DLD1 (cell line): ENCODE measurements at regions not wholly inside any gene's neighbourhood (a gene's known extent, or its start where the extent isn't known, plus 50 kb on each side); places are given as distances from the start of the nearest gene placed in this dataset.

Experiments
- in situ Hi-C: cut with HindIII; loops from 2 replicates; pipeline ENCODE4 v1.10.0; 2017; ENCODE audit warnings: low sequenced_read_pairs

- in situ Hi-C loops, result no loop called here
Measured at GRCh38 chr5:136811551-136811950, 446.2 kb upstream of the TRPC7 start.

DNA sequence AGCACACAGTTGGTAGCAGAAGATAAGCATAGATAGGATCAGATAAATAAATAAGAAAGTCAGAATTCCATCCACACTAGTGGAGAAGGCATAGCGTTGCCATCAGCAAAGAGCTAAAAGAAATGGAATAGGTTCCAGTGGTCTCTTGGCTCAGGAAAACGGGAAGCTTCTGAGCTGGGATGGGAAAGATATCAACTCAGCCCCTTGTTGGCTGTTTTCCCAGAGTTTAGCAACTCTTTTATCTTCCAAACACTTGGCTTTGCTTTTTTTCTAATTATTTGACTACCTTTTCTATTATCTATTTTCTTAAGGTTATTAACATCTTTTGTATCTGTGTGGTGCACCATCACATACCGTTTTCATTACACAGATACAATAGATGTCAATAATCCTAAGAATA is 445.7 kb upstream of the TRPC7 start:
- in situ Hi-C loops, result no loop called here

DNA sequence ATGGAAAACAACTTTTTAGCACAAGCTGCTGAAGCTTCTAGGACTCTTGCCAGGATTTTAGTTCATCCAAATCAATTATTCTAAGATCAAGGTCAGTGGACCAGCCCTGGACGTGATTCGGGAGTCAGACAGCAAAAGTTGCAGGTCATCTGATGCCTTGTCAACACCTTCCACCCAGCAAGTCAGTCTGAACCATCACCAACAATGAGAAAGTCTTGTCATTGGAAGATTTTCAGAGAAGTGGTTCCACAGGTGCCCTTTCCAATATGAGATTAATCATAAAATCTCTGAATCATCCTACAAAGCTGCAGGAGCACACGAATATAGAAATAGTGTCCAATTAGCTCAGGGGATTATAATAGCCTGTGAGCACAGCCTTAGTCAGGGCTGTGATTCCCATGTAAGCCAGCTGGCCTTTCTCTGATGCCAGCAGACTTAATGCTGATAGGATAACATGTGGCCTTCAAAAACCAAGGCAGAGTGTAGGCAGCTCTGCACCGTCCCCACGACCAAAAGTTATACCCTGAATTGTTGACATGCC is 445.0 kb upstream of the TRPC7 start:
- in situ Hi-C loops, result no loop called here

- in situ Hi-C loops, result no loop called here
Measured at GRCh38 chr5:136809382-136809781, 444.0 kb upstream of the TRPC7 start.

- in situ Hi-C loops, result no loop called here
Measured at GRCh38 chr5:136808756-136809155, 443.4 kb upstream of the TRPC7 start.

GRCh38 chr5:136805466-136805865 is 440.1 kb upstream of the TRPC7 start:
- in situ Hi-C loops, result no loop called here

- in situ Hi-C loops, result no loop called here
Measured at GRCh38 chr5:136802383-136802782, 437.0 kb upstream of the TRPC7 start.

GRCh38 chr5:136799806-136800372 is 434.5 kb upstream of the TRPC7 start:
- in situ Hi-C loops, result no loop called here

DNA sequence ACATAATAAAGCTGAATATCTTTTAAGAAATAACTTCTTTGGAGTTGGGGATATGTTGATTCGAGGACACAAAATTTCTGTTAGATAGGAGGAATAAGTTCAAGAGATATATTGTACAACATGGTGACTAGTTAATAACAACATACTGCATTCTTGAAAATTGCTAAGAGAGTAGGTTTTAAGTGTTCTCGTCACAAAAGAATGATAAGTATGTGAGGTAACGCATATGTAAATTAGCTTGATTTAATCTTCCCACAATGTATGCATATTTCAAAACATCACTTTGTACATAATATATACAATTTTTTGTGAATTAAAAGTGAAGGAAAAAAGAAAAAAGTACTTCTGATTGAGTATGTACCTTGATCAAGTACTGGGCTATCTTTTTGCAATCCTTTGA is 428.0 kb upstream of the TRPC7 start:
- in situ Hi-C loops, result no loop called here

GRCh38 chr5:136781464-136781863 is 416.1 kb upstream of the TRPC7 start:
- in situ Hi-C loops, result no loop called here

GRCh38 chr5:136780518-136780917 is 415.2 kb upstream of the TRPC7 start:
- in situ Hi-C loops, result no loop called here

DNA sequence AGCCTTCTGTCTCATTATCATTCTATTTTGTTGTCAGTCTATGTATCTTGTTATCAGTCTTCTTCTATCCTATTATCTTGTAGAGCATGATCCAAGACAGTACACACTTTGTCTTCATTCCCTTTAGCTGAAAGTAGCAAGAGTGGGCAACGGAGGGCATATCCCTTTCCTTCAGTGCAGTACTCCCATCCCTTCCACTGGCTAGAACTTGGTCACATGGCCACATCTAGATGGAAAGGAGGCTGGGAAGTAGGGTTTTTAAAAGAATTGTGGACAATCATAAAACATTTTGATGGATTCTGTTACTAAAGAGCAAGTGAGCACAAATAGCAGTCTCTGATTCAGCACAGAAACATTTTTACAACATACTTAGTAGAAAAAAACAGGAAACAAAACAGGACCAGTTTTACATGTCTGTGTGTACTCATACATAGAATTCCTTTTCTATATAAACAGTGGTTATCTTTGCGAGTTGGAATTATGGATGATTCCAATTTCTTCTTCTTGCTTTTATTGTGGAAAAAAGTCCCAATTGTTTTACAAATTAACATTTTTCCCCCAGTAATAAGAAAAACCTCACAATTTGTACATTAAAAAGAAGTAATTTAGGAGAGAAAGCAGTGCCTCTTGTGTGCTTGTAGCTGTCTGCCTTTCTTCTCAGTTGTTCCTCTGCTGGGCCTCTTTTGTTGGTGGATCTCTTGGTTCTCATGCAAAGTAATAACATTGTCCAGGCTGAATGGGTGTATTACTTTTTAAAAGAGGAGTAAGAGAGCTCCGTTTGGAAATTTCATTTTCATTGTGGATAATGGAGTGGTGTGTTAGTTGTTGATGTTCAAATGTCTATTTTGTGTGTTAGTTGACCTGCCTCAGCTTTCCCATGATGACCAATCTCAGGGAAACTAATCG is 410.9 kb upstream of the TRPC7 start:
- in situ Hi-C loops, result no loop called here

GRCh38 chr5:136772491-136772890 is 407.1 kb upstream of the TRPC7 start:
- in situ Hi-C loops, result no loop called here

- in situ Hi-C loops, result no loop called here
Measured at GRCh38 chr5:136769900-136770684, 404.7 kb upstream of the TRPC7 start.

DNA sequence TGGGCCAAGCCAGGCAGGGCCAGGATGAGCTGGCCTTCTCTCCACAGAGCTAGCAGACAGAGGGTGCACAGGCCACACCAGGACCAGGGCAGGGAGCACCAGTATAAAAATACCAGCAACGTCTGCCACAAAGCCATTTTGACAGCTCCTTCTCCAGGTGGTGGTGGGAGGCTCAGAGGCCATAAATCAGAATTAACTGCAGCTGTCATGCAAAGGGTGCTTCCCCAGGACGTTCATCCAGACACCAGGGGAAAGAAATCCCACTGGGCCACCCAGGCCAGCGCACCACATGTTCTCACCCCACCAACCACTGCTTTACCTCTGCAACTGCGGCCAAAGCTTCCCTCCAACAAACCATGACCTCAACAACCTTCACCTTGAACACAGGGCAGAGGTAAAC is 403.7 kb upstream of the TRPC7 start:
- in situ Hi-C loops, result no loop called here

- in situ Hi-C loops, result no loop called here
Measured at GRCh38 chr5:136768457-136768856, 403.1 kb upstream of the TRPC7 start.

DNA sequence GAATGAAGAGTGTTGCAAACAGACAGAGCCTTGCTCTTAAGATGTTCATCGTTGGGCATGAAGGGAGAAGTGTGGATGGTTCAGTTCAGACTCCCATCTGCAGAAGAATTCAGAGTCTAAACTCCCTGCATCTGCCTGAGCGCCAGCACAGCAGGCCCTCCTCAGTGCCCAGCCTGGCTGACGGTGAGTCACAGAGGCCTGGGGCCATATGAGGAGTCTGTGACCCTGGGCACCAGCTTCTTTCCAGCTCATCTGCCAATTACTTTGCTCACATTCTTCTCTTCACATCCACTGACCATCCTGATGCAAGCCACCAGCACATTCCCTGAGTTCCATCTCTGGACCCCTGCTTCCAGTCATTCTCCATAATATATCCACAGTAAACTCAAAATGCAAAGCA is 401.1 kb upstream of the TRPC7 start:
- in situ Hi-C loops, result no loop called here

DNA sequence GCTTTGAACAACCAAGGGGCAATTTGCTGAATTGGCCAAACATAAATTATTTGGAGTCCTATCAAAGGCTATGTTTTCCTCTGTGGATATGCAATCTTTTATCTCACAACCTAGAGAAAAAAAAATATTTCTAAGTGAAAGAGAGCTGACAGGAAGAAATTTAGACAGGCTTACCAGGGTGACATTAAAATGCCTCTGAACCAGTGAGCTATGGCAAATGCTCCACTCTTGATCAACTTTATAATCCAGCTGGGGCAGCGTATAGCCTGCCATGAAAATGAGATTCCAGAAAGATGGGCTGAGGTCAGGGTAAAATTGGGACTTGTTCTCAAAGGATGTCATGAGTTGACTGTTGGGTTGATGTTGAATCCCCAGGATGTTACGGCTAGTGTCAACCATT is 399.3 kb upstream of the TRPC7 start:
- in situ Hi-C loops, result no loop called here

GRCh38 chr5:136763548-136763947 is 398.2 kb upstream of the TRPC7 start:
- in situ Hi-C loops, result no loop called here

DNA sequence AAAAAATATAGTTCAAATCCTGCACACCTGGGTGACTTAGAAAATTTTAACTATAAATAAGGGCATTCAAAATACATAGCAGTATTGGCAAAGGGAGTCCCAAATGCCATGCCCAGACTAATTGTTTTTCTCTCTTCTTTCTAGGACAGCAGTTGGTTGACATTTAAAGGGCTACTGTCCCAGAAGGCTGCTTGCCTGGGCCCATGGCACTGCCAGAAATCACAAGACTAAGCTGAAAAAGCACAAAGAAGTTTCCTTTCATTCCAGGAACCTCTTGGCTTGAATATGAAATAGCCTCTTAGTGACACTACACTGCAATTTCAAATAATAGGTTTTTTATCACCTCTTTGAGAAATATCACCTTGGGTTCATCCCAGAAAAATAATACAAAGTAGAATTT is 388.9 kb upstream of the TRPC7 start:
- in situ Hi-C loops, result no loop called here

- in situ Hi-C loops, result no loop called here
Measured at GRCh38 chr5:136750224-136750862, 385.0 kb upstream of the TRPC7 start.
